Loucy (cell line): ENCODE measurements at regions not wholly inside any gene's neighbourhood (a gene's known extent, or its start where the extent isn't known, plus 50 kb on each side); places are given as distances from the start of the nearest gene placed in this dataset.

Source experiments
- CTCF ChIP-seq: fragments of 200-600 bp; sonication (generic); conservative IDR thresholded peaks from 2 replicates; pipeline ENCODE4 v1.5.1; 2014; ENCODE audit warnings: mild to moderate bottlenecking, antibody characterized with exemption, low read length
- EZH2phosphoT487 ChIP-seq: fragments of 200-600 bp; IDR thresholded peaks from 2 replicates; pipeline ENCODE4 v1.6.1; 2018; ENCODE audit warnings: antibody characterized with exemption, mild to moderate bottlenecking, moderate library complexity, borderline replicate concordance

GRCh38 chr10:105793071-105793470 lies 1152.0 kb downstream of the SORCS3 start:
- no peak for TF ChIP-seq CTCF
- TF ChIP-seq EZH2phosphoT487 = no peak
